Activated CD4-positive, alpha-beta T cell treated with anti-CD3 and anti-CD28 coated beads, Interleukin-2, amount 50 U/mL, for 1 hour (primary cell): ENCODE measurements at regions not wholly inside any gene's neighbourhood (a gene's known extent, or its start where the extent isn't known, plus 50 kb on each side); places are given as distances from the start of the nearest gene placed in this dataset.
"Not testable (repeated sequence)": the region's sequence is repeated elsewhere in the genome, so short reads cannot be mapped to it uniquely, and the experiment has no call there.

Experiments used
- DNase-seq: peaks from one replicate; pipeline ENCODE4 v3.0.0-alpha.2; 2020

DNA sequence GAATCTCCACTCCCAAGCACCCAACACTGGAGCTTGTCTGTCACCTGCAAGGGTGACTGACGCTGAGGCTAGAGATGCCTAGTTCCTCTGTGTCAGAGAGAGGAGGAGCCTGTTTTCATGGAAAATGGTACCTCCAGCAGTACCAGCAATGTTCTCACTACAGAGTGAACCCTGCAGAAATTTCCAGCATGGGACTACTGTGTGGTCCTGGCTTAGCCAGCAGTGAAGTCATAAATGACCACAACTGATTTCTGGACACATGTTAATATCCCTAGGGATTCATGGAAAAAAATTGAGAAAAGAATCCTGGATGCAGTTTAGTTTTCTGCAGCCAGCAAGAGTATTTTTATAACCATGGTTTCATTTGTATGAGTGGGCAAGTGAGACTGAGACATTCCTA lies 468.1 kb downstream of the CD83 start:
- no peak for DNase-seq

DNA sequence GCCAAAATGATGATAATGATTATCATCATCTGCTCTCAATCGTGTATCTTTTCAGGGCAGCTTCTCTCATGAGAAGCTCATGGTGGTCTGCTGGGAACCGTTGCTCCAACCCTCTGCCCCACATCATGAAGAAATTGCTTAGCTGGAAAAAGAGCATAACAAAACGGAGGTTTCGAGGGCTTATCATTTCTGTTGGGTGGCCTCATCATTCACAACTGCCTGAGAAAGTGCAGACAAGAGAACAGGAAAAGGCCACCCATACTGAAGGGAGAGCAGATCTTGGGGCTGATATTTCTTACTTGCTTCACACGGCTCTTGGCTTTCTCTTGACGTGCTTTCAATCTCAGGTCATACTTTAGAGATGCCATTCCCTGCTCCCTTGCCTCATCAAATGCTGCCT lies 471.6 kb downstream of the CD83 start:
- DNase-seq = no peak

DNA sequence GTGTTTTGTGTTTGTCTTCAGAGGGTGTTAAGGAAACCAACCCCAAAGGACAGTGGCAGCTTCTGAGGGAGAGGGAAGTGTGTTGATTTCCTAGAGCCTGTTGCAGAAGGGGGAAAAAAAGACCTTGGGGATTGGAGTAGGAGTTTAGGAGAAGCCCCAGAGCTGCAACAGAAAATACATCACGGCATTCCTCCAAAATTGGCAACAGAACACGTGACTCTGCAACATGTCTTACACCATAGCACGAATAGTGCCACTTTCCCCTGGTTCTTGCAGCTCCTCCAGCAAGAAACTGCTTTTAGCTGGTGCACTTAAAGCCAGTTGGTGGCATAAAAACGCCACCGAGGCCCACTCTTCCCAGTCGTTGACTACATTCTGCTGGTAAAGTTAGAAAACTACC lies 473.0 kb downstream of the CD83 start:
- DNase-seq = no peak

DNA sequence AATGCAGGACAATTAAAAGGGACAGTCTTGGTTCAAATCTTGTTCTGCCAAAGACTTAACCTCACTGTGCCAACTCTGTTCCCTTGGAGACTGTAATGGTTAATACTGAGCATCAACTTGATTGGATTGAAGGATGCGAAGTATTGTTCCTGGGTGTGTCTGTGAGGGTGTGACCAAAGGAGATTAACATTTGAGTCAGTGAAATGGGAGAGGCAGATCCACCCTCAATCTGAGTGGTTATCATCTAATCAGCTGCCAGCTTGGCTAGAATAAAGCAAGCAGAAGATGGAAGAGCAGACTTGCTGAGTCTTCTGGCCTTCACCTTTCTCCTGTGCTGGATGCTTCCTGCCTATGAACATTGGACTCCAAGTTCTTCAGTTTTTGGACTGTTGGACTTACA lies 474.4 kb downstream of the CD83 start:
- no peak for DNase-seq

DNA sequence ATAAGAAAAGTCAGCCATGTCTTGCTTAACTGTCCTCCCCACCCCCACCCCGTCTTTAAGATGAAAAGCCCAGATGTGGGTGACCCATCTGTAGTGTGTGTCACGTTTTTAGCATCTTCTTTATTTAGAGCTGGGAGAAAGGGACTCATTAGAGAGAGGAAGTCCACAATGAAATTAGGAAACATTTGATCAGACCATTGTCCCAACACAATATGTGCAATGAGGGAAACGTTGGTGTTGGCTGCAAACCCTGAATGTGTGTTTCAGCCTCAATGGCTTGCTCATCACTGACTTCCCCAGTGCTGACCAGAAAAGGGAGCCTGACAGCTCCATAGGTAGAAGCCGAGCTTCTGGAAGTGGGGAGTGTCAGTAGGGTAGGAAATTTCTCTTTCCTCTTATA lies 475.7 kb downstream of the CD83 start:
- DNase-seq = no peak

DNA sequence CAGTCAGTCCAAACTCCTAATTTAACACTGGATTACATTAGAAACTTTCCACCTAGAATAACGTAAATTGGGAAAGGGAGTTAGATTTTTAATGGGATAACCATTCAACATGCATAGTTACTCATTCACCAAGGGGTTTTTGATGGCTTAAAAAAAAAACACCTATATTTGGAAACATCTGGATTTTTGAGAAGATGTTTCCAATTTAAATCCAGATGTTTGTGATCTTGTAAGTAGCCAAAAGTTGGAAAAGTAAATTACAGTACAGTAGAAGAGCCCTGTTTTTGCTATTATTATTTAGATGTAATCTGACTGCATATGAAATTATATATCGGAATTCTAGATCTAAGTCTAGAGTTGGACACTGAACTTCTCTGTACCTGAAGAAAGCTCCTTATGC lies 478.2 kb downstream of the CD83 start:
- DNase-seq = no peak

DNA sequence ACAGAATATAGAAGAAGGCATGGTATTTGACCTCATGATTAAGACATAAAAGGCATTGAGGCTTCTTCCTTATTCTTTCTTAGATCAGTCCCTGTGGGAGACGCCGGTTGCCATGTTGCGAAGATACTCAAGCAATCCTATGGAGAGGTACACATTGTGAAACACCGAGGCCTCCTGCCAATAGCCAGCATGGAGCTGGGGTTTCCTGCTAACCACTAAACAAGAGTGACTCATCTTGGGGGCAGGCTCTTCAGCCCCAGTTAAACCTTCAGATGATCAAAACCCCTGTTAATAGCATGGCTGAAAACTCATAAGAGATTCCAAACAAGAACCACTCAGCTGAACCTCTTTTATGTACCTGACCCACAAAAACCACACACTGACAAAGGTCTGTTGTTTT lies 478.8 kb downstream of the CD83 start:
- DNase-seq = no peak

DNA sequence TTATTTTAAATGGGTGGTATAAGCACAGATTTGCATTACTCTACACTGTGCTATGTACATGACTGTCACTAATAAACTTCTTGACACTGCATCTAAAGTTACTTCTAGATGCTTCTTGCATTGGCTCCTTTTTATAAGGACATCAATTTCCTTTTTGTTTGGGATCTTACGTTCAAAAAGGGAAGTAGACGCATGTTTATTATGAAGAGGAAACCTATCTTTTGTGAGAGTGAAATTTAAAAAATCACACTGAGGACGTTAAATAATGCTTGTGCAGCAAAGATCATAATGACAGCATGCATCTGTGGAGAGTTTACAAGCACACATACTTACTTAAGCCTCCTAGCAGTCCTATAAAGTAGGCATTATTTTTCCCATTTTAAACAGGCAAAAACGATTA lies 479.5 kb downstream of the CD83 start:
- no peak for DNase-seq

DNA sequence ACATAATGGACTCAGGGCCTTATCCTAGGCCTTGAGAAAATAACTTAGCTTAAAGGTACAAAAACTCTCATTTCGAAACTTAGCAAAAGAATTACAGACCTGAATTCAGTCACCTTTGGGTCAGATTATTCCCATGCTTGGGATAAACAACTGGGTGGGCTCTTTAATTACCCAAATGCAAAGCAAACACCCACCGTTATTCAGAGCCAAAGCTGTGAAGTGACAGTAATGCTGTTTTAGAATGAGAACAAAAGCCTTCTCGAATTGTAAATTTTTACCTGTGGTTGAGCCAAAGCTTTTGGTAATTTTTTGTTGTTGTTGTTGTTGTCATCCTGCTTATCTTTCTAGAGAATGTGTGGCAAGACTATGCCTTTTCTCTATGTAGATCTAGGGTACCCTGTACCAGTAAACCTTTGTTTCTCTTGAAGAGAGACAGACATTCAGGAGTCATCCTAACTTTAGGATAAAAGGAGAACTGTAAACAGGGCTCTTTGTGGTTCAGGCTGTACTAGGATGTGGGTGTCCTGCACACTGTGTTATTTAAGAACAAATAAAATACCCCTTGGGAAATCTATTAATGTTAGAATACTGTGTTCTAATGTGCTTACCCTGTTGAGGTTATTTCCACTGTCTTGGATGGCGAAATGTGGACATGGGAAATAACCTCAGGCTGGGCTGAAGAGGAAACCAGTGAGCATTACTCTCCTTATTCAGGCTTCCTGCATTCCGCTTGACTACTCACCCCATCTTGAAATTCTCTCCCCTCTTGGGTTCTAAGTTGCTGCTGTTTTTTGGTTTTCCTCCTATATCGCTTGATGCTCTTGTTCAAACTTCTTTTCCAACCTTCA lies 480.7 kb downstream of the CD83 start:
- no peak for DNase-seq

DNA sequence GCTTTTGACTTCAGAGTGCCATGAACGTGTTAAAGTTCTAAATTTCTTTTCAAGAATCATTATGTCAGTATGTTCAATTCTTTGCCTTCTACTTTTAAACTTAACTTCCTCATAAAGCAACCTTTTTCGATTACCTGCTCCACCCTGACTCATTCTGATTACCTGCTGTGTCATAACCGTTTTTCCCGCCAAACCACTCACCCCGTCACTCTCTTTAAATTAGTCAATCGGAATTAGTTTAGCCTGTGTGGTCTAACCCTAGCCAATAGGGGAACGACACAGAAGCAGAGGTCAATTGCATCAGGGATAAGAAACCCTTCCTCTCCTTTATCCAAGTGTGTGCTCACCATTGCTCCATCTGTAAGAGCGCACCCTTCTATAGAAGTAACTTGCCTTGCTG lies 482.7 kb downstream of the CD83 start:
- not testable (repeated sequence) for DNase-seq

DNA sequence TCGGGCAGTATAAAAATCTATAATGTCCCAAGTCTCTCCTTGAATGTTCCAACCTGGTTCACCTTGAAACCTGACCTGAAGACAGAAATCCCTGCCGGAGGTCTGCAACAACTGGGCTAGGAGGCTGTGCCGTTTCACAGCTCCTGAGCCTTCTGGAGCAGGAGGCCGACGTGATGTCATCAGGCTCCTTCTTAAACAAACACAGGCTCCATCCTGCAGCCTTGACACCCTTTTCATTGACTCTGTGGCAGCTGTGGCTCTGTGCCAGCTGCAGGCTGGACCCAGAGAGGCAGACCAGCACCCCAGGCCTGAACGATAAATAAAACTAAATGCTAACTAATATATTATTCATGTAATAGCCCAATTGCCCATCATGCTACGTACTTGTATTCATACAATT lies 483.9 kb downstream of the CD83 start:
- DNase-seq = no peak

DNA sequence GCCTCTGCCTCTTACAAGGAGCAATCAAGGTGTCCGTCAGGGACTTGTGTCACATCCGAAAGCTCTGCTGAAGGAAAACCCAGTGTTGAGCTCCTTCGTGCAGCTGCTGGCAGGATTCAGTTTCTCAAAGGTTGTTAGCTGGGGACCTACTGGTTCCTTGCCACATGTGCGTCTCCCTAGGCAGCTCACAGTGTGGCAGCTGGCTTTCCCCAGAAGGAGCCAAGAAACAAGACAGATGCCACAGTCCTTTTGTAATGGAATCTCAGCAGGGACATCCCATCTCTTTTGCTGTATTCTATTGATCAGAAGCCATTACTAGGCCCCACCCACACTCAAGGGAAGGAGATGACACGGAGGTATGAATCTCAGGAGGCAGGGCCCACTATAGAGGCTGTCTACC lies 488.8 kb downstream of the CD83 start:
- no peak for DNase-seq

DNA sequence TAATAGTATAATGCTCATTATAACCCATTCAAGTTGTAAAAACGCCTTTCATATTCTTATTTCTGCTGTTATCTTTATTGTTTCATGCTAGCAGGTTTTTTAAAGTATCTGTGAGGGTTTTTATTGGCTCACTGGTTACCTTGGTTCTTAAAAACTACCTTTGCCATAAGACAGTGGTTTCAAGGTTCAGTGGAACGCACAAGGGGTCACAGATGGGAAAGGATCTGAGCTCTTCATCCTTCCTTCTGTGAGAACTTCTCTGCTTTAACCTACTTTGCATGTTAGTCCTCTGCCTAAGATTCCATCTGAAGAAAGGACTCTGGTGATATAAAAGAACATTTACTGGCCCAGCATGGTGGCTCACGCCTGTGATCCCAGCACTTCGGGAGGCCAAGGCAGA lies 492.6 kb downstream of the CD83 start:
- DNase-seq = no peak

DNA sequence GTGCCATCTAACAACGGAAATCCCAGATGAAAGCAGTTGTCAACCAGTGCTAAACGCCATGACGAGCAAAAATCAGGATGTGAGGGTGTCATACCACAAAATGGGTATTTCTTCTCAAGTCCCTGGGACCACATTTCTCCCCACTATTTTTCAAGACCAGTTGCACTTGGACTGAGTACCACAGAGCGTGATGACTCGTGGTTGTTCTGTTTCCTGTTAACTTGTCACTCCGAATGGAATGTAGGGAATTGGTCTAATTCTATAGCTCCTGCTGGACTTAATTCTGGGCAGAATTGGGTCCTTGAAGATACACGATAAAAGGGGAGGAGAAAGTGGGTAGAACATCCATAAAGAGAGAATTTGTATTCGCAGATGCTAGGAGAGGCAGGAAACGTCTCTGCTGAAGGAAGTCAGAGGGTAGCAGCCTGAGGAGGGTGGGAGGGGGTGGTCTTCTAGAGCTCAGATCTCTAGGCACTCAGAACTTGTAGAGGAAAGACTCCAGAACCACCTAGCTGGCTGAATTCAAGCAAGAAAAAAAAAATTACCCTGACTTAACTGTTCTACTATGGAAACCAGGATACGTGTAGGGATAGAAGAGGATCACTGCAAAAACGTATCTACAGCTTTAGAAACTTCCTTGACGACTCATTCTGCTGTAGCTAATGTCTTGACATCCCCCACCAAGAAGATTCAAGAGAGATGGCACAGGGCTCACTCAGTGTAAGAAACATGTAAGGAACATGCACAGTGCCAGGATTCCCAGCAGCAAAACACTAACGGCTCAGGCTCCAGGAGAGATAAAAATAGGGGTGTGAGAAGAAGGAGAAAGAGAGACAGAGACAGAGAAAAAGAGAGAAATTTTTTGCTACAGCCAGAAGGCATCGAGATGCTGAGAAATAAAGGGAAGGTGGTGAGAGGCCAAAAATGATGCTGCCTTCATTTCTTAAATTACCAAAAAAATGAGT lies 494.7 kb downstream of the CD83 start:
- DNase-seq = no peak

DNA sequence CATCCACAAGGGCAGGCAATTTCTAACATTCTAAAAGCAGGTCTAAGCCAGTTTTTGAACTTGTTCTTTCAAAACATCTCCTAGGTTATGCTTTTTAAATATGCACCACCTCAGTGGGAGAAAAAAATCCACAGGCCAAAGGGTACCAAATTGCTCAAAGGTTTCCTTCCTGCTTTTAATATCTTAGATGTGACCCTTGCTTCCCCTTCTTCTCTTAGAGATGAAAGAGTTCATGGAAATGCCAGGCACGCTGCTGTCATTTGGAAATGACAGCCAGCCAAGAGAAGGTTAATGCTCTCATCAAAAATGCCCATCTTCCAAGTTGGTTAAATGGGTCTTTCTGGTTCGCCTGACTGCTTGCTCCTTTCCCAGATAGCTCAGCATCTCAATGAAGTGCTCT lies 497.1 kb downstream of the CD83 start:
- no peak for DNase-seq

DNA sequence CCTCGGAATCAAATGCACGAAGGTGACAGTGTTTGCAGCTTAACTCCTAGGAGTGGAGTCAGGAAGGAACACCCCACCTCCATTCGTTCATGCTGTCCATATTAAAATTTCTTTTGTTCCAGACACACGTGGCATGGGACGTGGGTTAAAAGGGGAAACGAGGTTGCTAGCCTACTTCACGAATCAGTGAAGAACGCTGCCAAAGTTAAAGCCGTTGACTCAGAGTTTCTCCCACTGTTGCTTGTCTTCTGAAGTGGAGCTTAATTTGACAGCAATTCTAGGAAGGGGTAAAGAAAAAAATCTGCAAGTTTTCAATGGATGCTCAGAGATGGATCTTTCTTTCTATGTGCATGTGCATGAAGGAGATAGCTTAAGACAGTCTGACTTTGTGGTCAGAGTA lies 499.1 kb downstream of the CD83 start:
- no peak for DNase-seq

DNA sequence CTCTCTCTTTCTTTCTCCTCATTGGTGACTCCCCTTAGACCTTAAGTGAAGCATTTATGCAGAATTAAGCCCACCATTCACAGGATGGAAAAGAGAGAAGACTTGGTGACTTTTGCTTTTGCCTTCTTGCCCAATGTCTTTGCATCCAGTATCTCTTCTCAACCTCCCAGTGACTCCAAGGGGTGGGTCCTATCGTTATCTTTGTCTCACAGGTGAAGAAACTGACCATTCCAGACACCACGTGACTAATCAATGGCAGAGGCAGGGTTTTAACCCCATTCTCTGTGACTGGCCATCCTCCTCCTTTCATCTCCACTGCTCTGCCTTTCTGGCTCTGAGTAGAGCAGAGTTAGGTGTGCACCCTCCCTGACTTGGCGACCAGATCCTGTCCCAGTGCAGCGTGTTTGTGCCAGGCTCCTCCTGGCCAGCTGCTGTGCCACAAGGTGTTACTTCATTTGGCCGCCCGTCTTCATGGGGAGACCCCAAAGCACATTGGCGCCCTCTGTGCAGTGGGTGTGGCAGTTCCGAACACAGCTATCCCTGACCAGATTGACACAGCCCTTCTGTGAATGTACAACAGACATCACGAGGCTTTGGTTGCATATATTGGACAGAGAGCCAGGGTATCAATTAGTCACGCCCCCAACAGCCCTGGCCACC lies 501.3 kb downstream of the CD83 start:
- DNase-seq = no peak

DNA sequence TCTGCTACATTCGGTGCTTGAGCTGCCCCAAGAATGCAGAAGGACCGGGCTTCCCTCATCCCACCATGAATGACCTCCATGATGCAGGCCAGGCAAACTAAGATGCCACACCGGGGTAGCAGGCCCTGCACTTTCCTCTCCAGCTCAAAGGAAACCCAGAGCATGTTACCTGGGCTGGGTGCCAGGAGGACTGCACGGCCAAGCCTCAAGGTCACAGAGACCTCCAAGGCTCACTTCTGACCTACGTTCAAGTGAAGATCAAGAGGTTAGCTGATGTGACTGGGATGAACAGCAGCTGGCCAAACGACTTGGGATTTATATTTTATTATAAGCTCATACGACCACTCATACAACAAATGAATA lies 501.8 kb downstream of the CD83 start:
- no peak for DNase-seq

DNA sequence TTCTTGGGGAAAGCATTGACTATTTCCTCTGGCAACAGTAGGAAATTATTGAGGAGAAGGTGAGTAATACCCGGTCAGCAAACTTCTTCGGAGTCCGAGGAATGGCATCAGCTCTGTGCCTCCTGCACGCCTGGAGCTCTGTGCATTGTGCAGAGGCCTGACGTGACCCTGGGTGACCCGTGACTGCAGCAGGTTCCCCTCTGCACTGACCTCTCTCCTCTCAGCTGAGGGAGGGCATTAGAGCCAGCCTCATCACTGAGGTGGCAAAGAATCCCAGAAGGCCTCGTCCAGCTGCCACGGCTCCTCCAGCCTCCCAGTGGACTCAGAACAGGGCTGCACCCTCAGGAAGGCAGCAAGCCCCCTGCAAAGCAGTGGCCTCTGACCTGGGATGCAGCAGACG lies 502.9 kb downstream of the CD83 start:
- DNase-seq = no peak

DNA sequence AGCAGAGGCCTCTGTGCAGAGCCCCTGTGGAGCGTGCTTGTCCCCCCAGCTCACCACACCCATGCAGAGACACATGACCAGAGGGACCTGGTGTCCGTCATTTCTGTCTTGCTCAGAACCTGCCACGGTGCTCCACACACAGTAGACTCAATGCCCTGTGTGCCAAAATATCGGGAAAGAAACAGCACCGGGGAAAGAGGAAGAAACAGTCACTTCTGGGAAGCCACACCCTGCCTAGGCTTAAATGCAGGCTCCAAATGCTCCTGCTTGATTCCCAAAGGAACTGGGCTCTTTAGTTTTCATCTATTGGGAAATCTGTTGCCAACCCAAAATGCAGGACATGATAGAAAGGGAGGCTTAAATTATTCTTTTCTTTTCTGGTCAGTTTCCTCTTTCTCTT lies 503.9 kb downstream of the CD83 start:
- DNase-seq = no peak

DNA sequence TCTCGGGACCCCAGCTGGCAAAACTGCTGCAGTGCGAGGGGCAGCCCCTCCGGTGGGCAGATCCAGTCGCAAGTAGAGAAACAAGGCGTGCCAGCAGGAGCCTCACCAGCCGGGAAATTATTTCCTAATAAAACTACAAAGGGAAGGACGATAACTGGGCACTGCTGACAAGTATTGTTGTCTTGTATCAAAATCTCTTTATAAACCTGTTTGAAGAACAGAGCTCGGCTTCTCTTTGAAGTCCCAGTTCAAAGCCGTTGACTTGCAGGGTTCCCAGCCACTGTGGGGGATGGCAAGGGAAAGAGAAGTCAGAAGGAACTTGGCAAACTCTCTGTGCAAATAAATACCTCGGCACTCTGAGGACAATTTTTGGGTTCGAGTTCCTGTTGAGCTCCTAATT lies 504.5 kb downstream of the CD83 start:
- DNase-seq = no peak

DNA sequence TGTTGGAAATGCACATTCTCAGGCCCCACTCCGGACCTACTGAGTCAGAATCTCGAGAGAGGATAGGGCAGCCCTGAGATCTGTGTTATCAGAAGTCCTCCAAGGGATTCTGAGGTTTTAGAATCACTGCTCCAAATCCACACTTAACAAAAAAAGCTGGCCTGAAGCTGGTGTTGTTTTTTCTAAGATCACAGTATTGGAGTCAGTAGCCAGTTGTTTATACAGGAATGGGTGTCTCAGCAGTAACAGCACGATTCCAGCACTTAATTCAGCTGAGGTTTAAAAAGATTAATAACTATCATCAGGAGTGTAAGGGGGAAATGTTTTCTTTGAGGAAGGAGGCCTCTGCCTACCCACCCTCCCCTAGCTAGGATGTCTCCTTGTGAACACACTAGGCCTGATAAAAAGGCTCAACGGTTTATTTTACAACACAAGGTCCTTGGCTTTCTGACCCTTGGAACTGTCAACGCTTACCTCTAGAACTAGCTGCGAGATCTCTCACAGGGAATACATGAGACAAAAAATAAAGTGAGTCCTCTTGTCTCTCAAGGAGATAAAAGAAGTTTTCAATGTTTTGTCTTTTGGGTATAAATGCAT lies 505.4 kb downstream of the CD83 start:
- no peak for DNase-seq

DNA sequence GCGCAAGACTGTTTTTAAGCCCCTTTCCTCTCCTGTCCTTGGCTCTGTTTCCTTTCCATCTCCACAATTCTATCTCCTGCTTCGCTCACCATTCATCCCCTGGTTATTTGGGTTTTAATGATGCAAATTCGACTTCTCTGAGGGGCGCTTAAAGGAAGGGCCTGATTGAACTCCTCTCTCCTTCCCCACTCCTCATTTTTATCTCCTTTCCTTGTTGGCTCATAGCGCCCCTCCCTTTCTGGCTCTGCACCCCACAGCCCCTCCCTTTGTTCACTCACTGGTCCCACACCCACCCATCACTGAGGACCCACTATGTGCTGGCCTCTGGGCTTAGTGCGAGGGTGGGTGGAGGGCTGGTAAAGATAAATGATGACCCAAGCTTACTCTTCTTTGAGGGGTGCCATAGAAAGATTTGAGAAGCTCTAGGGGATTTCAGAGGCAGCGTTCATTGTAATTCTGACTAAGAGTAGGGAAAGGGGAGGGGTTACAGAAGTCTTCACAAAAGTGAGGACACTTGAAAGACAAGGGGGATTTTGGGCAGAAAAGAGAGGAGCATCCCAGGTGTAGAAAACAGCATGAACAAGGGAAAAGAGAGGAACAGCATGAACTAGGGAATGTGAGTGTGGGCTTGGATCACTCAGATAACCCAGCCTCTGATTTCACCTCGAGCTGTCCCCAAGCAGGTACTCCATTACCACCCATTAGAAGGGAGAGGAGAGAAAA lies 507.8 kb downstream of the CD83 start:
- no peak for DNase-seq
